Frontal cortex (tissue), 3 donors: ENCODE measurements at regions not wholly inside any gene's neighbourhood (a gene's known extent, or its start where the extent isn't known, plus 50 kb on each side); places are given as distances from the start of the nearest gene placed in this dataset.

ENCODE experiments used
- DNase-seq, 2 donors: peaks; one replicate each; pipeline ENCODE4 v3.0.0; 2012; ENCODE audit warnings: low spot score in 2 of 2
- FAIRE-seq: peaks from 2 replicates; lab custom pipeline; 2012; peaks lifted over from hg19 to GRCh38; lab: Jason Lieb, UNC
- donor health status: control.
- donor health status: control.
- donor health status: control.

DNA sequence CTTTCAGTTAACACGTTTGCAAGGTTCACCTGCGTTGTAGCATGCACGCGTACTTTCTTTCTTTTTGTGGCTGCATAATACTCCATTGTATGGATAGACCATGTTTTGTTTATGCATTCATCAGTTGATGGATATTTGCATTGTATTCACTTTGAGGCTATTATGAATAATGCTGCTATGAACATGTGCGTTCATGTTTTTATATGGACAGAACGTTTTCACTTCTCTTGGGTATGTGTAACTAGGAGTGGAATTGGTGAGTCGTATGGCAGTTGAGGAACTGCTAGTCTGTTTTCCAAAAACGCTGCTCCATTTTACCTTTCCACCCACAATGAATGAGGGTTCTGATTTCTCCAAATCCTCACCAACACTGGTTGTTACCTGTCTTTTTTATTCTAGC lies 244.3 kb downstream of the GLI2 start:
- FAIRE-seq (no peak), DNase-seq (no peak)

- no peak for DNase-seq
- no peak for FAIRE-seq
These were observed 245.8 kb downstream of the GLI2 start for GRCh38 chr2:120981443-120981842.

DNA sequence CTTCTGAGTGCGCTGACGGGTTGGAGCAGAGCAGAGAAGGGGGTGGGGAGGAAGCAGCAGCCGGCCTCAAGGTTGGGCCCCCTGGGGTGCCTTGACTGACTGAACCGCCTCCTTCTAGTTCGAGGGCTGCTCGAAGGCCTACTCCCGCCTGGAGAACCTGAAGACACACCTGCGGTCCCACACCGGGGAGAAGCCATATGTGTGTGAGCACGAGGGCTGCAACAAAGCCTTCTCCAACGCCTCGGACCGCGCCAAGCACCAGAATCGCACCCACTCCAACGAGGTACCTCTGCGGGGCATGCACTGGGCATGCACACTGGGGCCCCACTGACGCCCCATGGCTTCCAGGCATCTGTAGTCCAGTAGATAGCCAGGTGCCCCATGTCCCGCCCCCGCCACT lies 246.9 kb downstream of the GLI2 start:
- FAIRE-seq: no peak
- no peak for DNase-seq

DNA sequence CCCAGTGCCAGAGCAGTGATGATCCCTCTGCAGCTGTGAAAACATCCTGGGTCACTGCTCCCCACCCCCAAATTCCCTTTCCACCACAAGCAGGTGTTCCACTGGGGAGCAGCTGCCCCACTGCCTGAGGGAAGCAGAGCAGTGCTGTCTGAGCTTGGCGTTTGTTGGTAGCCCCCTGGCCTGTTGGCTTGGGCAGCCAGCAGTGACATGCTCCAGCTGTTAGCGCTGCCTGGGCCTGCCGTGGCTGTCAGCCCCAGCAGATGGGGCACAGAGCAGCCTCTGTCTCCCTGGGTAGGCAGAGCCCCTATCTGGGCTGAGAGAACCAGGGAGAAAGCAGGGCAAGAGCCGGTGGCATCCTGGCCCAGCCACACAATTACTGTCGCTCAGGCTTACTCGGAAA lies 247.7 kb downstream of the GLI2 start:
- FAIRE-seq (no peak), DNase-seq (no peak)

GRCh38 chr2:120984046-120984445 lies 248.4 kb downstream of the GLI2 start:
- no peak for FAIRE-seq
- DNase-seq: no peak

GRCh38 chr2:120984452-120985173 lies 248.9 kb downstream of the GLI2 start:
- DNase-seq (no peak), FAIRE-seq (no peak)

GRCh38 chr2:120985174-120985996 lies 249.7 kb downstream of the GLI2 start:
- no peak for FAIRE-seq
- no peak for DNase-seq

DNA sequence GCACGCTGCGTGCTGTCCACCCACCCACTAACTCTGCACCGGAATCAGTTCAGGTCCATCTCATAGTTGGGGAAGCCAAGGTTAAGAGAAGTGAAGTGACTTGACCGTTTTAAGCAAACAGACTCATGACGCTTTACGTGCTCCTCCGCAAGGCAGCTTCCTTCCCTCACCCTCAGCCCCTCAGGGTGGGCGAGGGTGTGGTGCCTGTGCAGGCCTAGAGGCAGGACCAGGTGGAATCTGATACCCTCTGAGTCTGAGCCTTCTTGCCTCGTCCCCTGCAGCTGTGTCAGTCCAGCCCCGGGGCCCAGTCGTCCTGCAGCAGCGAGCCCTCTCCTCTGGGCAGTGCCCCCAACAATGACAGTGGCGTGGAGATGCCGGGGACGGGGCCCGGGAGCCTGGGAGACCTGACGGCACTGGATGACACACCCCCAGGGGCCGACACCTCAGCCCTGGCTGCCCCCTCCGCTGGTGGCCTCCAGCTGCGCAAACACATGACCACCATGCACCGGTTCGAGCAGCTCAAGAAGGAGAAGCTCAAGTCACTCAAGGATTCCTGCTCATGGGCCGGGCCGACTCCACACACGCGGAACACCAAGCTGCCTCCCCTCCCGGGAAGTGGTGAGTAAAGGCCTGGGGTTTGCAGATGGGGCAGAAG lies 250.5 kb downstream of the GLI2 start:
- FAIRE-seq (no peak), DNase-seq (no peak)

GRCh38 chr2:120986898-120987650 lies 251.4 kb downstream of the GLI2 start:
- FAIRE-seq (no peak), DNase-seq (no peak)

DNA sequence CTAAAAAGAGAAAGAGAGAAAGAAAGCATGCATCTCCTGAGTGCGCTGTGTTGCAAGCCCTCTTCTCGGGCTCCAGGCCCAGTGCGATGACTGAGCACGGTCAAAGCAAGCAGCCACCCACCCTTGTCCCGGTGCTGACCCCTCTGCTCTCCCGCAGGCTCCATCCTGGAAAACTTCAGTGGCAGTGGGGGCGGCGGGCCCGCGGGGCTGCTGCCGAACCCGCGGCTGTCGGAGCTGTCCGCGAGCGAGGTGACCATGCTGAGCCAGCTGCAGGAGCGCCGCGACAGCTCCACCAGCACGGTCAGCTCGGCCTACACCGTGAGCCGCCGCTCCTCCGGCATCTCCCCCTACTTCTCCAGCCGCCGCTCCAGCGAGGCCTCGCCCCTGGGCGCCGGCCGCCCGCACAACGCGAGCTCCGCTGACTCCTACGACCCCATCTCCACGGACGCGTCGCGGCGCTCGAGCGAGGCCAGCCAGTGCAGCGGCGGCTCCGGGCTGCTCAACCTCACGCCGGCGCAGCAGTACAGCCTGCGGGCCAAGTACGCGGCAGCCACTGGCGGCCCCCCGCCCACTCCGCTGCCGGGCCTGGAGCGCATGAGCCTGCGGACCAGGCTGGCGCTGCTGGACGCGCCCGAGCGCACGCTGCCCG lies 252.5 kb downstream of the GLI2 start:
- no peak for DNase-seq
- FAIRE-seq: no peak

DNA sequence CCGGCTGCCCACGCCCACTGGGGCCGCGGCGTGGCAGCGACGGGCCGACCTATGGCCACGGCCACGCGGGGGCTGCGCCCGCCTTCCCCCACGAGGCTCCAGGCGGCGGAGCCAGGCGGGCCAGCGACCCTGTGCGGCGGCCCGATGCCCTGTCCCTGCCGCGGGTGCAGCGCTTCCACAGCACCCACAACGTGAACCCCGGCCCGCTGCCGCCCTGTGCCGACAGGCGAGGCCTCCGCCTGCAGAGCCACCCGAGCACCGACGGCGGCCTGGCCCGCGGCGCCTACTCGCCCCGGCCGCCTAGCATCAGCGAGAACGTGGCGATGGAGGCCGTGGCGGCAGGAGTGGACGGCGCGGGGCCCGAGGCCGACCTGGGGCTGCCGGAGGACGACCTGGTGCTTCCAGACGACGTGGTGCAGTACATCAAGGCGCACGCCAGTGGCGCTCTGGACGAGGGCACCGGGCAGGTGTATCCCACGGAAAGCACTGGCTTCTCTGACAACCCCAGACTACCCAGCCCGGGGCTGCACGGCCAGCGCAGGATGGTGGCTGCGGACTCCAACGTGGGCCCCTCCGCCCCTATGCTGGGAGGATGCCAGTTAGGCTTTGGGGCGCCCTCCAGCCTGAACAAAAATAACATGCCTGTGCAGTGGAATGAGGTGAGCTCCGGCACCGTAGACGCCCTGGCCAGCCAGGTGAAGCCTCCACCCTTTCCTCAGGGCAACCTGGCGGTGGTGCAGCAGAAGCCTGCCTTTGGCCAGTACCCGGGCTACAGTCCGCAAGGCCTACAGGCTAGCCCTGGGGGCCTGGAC lies 253.2 kb downstream of the GLI2 start:
- no peak for FAIRE-seq

GRCh38 chr2:120989512-120990441 lies 254.1 kb downstream of the GLI2 start:
- DNase-seq (no peak), FAIRE-seq (no peak)

More for the DNA sequence above, 253.2 kb downstream of the GLI2 start:
- no peak for DNase-seq

DNA sequence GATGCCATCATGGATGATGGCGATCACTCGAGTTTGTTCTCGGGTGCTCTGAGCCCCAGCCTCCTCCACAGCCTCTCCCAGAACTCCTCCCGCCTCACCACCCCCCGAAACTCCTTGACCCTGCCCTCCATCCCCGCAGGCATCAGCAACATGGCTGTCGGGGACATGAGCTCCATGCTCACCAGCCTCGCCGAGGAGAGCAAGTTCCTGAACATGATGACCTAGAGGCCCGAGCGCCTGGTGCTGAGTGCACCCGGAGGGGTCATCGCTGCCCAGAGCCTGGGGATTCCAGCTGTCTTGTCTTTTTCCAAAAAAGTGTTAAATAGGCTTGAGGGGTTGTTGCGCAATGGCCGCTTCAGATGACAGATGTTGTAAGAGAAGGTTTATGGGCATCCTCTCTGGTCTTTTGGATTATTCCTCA lies 254.8 kb downstream of the GLI2 start:
- DNase-seq: no peak
- FAIRE-seq: no peak

DNA sequence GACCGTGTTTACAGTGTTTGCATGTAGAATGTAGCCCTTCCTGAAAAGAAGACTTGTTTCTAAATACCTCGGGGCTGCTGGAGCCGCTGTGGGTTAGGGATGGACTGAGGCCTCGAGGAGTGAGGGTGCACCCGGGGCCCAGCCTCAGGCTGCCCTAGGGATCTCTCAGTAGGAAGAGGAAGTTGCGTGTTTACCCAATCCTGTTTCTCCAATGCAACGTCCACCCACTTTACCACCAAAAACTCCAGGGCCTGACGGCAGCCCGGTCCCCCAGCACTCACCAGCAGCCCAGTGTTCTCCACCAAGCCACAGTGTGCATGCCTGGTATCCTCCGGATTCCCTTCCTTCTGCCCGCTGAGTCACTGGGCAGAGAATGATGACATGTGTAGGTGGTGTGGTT lies 255.8 kb downstream of the GLI2 start:
- no peak for FAIRE-seq
- no peak for DNase-seq

- DNase-seq: no peak
- no peak for FAIRE-seq
These were observed 257.3 kb downstream of the GLI2 start for GRCh38 chr2:120992791-120993555.

DNA sequence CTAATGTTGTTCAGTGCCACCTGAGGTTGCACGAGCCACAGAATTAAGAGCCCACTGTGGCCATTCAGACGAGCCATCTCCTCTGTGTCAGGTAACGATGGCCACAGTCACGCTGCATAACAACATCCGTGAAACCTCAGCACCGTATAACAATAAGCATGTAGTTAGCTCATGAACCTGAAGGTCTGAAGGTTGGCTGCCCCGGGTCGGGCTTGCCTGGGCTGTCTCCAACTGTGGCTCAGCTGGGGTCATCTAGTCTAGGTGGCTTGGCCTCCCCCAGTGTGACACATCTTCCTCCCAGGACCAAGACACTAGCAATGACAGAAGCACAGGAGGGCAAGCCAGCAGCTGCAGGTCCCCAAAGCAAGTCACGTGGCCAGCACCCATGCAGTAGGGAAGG lies 258.0 kb downstream of the GLI2 start:
- FAIRE-seq (no peak), DNase-seq (no peak)
